ENCODE measurements at regions not wholly inside any gene's neighbourhood (a gene's known extent, or its start where the extent isn't known, plus 50 kb on each side); places are given as distances from the start of the nearest gene placed in this dataset.

GRCh38 chr4:104890598-104891275 is 255.9 kb upstream of the TET2 start:
- Histone ChIP-seq H3K27ac (no peak overlapping the region), H3K4me3 (no peak overlapping the region), H3K4me1 (replicated peaks in 1 of 2) (no peaks in the 10 kb centered on the region)
- WGBS, 10 experiments: 0 to 83% (median 14%) methylated on average over 1 to 2 of the region's 2 CpGs; no CpG with 5 or more reads in 1 of the 10 experiments
- ATAC-seq (replicated peaks in 6 of 8): no peak
- in situ Hi-C loops (cut with MboI; ENCODE audit: low pct_unique_long_range_greater_than_20kb in 2 of 9, low sequenced_read_pairs in 9 of 9, unreplicated experiment in 9 of 9): no loop called here

DNA sequence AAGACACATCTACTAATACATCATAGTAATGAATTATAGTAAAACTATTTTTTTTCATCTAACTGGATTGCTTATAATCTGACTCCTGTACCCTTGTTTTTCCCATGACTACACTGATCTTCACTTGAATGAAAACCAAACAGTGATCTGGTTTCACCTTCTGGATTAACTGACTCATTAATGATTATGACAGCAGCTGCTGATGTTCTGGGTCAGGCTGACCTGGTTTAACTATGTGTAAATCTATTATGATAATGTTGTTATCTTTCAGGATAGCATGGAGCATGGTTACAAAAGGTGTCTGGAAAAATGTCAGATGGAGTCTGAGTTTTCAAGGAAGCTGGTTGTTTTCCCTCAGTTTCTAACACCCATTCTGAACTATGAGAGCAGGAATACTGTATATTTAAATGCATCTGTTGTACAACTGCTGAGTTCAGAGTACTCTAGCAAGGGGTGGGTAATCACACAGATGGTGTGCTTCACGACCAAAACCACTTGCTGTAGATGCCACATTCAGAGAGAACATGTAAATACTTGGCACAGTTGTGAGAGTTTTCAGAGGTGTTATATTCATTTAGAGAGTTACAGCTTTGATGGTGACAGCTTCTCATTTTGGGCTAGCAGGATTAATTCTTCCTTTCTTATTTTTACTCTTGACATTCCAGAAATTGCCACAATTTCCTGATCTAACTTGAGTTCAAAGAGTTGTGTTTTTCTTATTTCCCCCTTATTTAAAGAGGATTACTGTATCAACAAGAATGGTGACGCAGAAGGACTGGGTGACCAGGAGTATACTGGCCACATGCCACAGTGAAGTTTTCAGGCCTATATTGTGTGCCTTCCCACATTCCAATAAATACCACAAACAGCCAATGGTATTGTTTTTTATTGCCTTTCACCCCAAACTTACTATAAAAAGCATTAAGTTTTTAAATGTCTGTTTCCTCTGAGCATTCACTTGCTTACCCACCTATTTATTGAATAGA is 249.7 kb upstream of the TET2 start:
- no peak overlapping the region for H3K27ac ChIP-seq
- 14 to 100% (median 69%) methylated on average over 1 to 2 of the region's 2 CpGs; no CpG with 5 or more reads in 1 of the 10 experiments for WGBS, 10 experiments

DNA sequence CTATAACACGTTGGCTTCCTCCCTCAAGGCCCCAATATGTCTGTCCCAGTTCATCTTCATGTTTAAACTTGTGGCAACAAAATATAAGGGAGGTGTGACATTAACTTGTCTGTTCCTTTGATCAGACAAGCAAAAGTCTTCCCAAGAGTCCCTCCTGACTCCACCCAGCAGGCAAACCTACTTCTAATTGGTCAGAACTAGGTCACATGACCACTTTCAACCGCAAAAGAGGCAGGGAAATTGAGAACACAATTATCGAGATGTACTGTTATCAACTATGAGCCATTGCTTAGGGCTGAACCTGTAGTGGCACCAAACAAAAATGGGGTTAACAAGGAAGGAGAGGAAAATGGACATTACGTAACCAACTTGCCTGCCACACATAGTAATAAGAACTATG is 246.8 kb upstream of the TET2 start:
- H3K4me1 ChIP-seq (replicated peaks in 1 of 2): peaks cover 0 to 8% of the 10 kb centered on the region in 2 donors
- H3K27ac ChIP-seq: no peak overlapping the region
- no peak overlapping the region for H3K4me3 ChIP-seq
- no peak for ATAC-seq (replicated peaks in 6 of 8)
- in situ Hi-C loops (cut with MboI; ENCODE audit: low pct_unique_long_range_greater_than_20kb in 2 of 9, low sequenced_read_pairs in 9 of 9, unreplicated experiment in 9 of 9): no loop called here
- WGBS, 10 experiments: 0 to 96% (median 81%) methylated on average over 1 to 4 of the region's 4 CpGs; no CpG with 5 or more reads in 2 of the 10 experiments

More for the DNA sequence above, 249.7 kb upstream of the TET2 start:
- in situ Hi-C loops (cut with MboI; ENCODE audit: low pct_unique_long_range_greater_than_20kb in 2 of 9, low sequenced_read_pairs in 9 of 9, unreplicated experiment in 9 of 9): no loop called here
- no peak overlapping the region for H3K4me3 ChIP-seq
- peak in 1 of 8 experiments; percentile 20 for ATAC-seq (replicated peaks in 6 of 8)
- H3K4me1 ChIP-seq (replicated peaks in 1 of 2): peaks cover 0 to 3% of the 10 kb centered on the region in 2 donors

GRCh38 chr4:104901438-104901837 is 245.2 kb upstream of the TET2 start:
- peaks cover 0 to 16% of the 10 kb centered on the region in 2 donors for H3K4me1 ChIP-seq (replicated peaks in 1 of 2)
- in situ Hi-C loops (cut with MboI; ENCODE audit: low pct_unique_long_range_greater_than_20kb in 2 of 9, low sequenced_read_pairs in 9 of 9, unreplicated experiment in 9 of 9): no loop called here
- H3K27ac ChIP-seq: no peak overlapping the region
- no peak overlapping the region for H3K4me3 ChIP-seq
- WGBS, 10 experiments: 0 to 50% (median 29%) methylated on average over 1 to 2 of the region's 3 CpGs; no CpG with 5 or more reads in 6 of the 10 experiments
- peak in 2 of 8 experiments; percentile 54 to 93 for ATAC-seq (replicated peaks in 6 of 8)

GRCh38 chr4:104901961-104902605 is 244.6 kb upstream of the TET2 start:
- Histone ChIP-seq H3K4me3 (no peak overlapping the region), H3K27ac (no peak overlapping the region), H3K4me1 (replicated peaks in 1 of 2) (peaks cover 0 to 16% of the 10 kb centered on the region in 2 donors)
- ATAC-seq (replicated peaks in 6 of 8): peak in 1 of 8 experiments; percentile 18
- in situ Hi-C loops (cut with MboI; ENCODE audit: low pct_unique_long_range_greater_than_20kb in 2 of 9, low sequenced_read_pairs in 9 of 9, unreplicated experiment in 9 of 9): no loop called here
- WGBS, 10 experiments: 0 to 82% (median 43%) methylated on average over 1 to 4 of the region's 4 CpGs; no CpG with 5 or more reads in 1 of the 10 experiments

- ATAC-seq (replicated peaks in 6 of 8): peak in 1 of 8 experiments; percentile 20
These were observed 241.6 kb upstream of the TET2 start for GRCh38 chr4:104905065-104905464.

DNA sequence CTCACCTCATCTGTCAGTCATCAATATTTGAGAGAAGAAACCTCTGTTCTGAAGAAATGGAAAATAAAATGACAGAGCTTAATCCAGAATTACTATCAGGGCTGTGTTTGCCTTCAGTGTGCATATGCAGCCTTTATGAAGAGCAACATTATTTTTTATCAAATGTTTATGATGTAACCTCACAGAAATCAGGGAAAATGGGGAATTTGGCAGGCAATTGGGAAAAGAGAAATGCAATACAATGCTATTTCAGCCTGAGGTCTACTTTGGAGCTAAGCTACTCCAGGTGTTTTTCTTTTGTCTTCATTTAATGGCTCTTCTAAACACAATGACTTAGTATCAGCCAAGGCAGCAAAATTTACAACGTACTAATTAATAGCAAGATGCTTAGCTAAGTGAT is 241.1 kb upstream of the TET2 start:
- Histone ChIP-seq H3K4me3 (no peak overlapping the region), H3K27ac (no peak overlapping the region), H3K4me1 (replicated peaks in 1 of 2) (peaks cover 0 to 16% of the 10 kb centered on the region in 2 donors)
- 0 to 73% (median 43%) methylated on average over 1 of the region's 1 CpG; no CpG with 5 or more reads in 1 of the 10 experiments for WGBS, 10 experiments
- in situ Hi-C loops (cut with MboI; ENCODE audit: low pct_unique_long_range_greater_than_20kb in 2 of 9, low sequenced_read_pairs in 9 of 9, unreplicated experiment in 9 of 9): no loop called here
- ATAC-seq (replicated peaks in 6 of 8): no peak

More at GRCh38 chr4:104905065-104905464, 241.6 kb upstream of the TET2 start:
- WGBS, 10 experiments: 14 to 100% (median 91%) methylated on average over 1 to 2 of the region's 2 CpGs; no CpG with 5 or more reads in 5 of the 10 experiments
- Histone ChIP-seq H3K4me1 (replicated peaks in 1 of 2) (peaks cover 0 to 16% of the 10 kb centered on the region in 2 donors), H3K27ac (no peak overlapping the region), H3K4me3 (no peak overlapping the region)
- in situ Hi-C loops (cut with MboI; ENCODE audit: low pct_unique_long_range_greater_than_20kb in 2 of 9, low sequenced_read_pairs in 9 of 9, unreplicated experiment in 9 of 9): no loop called here

DNA sequence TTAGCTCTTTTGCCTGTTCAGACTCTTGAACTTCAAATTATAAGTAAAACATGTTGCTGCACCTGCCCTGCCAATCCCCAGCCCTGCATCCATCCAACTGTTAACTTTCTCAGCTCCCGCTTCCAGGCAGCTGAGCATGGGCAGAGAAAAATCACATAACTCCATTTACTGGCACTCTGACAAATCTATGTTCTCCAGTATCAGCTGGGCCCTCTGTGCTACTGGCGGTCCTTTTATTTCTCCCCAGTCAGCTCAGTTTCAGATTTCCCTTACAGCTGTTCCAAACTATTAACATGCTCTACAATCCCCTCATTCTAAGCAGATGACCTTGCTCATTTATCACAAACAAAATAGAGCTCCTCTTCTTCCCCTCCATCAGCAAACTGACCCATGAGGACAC is 240.4 kb upstream of the TET2 start:
- 0 to 82% (median 49%) methylated on average over 1 to 2 of the region's 2 CpGs; no CpG with 5 or more reads in 2 of the 10 experiments for WGBS, 10 experiments
- H3K27ac ChIP-seq: no peak overlapping the region
- in situ Hi-C loops (cut with MboI; ENCODE audit: low pct_unique_long_range_greater_than_20kb in 2 of 9, low sequenced_read_pairs in 9 of 9, unreplicated experiment in 9 of 9): no loop called here
- H3K4me3 ChIP-seq: no peak overlapping the region
- H3K4me1 ChIP-seq (replicated peaks in 1 of 2): peaks cover 0 to 16% of the 10 kb centered on the region in 2 donors
- peak in 2 of 8 experiments; percentile 21 to 49 for ATAC-seq (replicated peaks in 6 of 8)

GRCh38 chr4:104907074-104907649 is 239.5 kb upstream of the TET2 start:
- no peak overlapping the region for H3K4me3 ChIP-seq
- WGBS, 10 experiments: 0 to 89% (median 57%) methylated on average over 1 to 12 of the region's 12 CpGs; no CpG with 5 or more reads in 1 of the 10 experiments
- peak in 1 of 8 experiments; percentile 26 for ATAC-seq (replicated peaks in 6 of 8)
- peaks cover 0 to 11% of the 10 kb centered on the region in 2 donors for H3K4me1 ChIP-seq (replicated peaks in 1 of 2)
- H3K27ac ChIP-seq: no peak overlapping the region
- in situ Hi-C loops (cut with MboI; ENCODE audit: low pct_unique_long_range_greater_than_20kb in 2 of 9, low sequenced_read_pairs in 9 of 9, unreplicated experiment in 9 of 9): no loop called here

- Histone ChIP-seq H3K27ac (no peak overlapping the region), H3K4me1 (replicated peaks in 1 of 2) (peaks cover 0 to 7% of the 10 kb centered on the region in 2 donors), H3K4me3 (no peak overlapping the region)
- in situ Hi-C loops (cut with MboI; ENCODE audit: low pct_unique_long_range_greater_than_20kb in 2 of 9, low sequenced_read_pairs in 9 of 9, unreplicated experiment in 9 of 9): no loop called here
- ATAC-seq (replicated peaks in 6 of 8): no peak
- WGBS, 10 experiments: 0 to 89% (median 52%) methylated on average over 1 of the region's 1 CpG
These were observed 238.7 kb upstream of the TET2 start for GRCh38 chr4:104907991-104908390.

GRCh38 chr4:104909376-104909775 is 237.3 kb upstream of the TET2 start:
- peaks cover 0 to 7% of the 10 kb centered on the region in 2 donors for H3K4me1 ChIP-seq (replicated peaks in 1 of 2)
- in situ Hi-C loops (cut with MboI; ENCODE audit: low pct_unique_long_range_greater_than_20kb in 2 of 9, low sequenced_read_pairs in 9 of 9, unreplicated experiment in 9 of 9): no loop called here
- WGBS, 10 experiments: 0 to 86% (median 67%) methylated on average over 1 of the region's 1 CpG; no CpG with 5 or more reads in 1 of the 10 experiments
- ATAC-seq (replicated peaks in 6 of 8): no peak
- no peak overlapping the region for H3K4me3 ChIP-seq
- H3K27ac ChIP-seq: no peak overlapping the region

DNA sequence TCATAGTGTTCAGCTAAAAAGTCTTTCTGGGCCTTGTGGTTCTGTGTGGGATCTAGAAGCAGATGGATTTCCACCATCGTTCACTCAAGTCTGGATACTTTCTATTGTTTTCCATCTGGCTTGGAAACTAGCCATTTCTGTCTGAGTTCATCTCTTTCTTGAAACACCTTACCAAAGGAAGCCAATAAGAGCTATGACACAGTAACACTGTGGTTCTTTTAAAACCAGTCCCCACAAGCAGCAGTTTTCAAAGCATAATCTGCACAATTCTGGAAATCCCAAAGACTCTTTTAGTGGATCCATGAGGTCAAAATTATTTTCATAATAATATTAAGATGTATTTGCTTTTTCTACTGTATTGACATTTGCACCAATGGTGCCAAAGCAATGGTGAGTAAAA is 234.2 kb upstream of the TET2 start:
- WGBS, 10 experiments: 0 to 100% (median 67%) methylated on average over 1 of the region's 1 CpG; no CpG with 5 or more reads in 1 of the 10 experiments
- in situ Hi-C loops (cut with MboI; ENCODE audit: low pct_unique_long_range_greater_than_20kb in 2 of 9, low sequenced_read_pairs in 9 of 9, unreplicated experiment in 9 of 9): no loop called here
- no peak overlapping the region for H3K4me3 ChIP-seq
- H3K4me1 ChIP-seq (replicated peaks in 1 of 2): no peaks in the 10 kb centered on the region
- no peak overlapping the region for H3K27ac ChIP-seq
- no peak for ATAC-seq (replicated peaks in 6 of 8)
